Retinal pigment epithelial cell (primary cell): ENCODE measurements at regions not wholly inside any gene's neighbourhood (a gene's known extent, or its start where the extent isn't known, plus 50 kb on each side); places are given as distances from the start of the nearest gene placed in this dataset.

Experiments used
- DNase-seq: peaks from one replicate; pipeline ENCODE4 v3.0.0-alpha.2; 2010; ENCODE audit warnings: low read depth
- H3K4me3 ChIP-seq: 2 replicates; pipeline ENCODE4 v1.5.1; 2011; ENCODE audit warnings: mild to moderate bottlenecking, low read length, control low read depth, moderate library complexity
- TF ChIP-seq, protein P1 (sequence below): conservative IDR thresholded peaks from 2 replicates; pipeline ENCODE4 v1.5.1; 2011; ENCODE audit warnings: low read depth, low read length, control low read depth, inconsistent platforms

DNA sequence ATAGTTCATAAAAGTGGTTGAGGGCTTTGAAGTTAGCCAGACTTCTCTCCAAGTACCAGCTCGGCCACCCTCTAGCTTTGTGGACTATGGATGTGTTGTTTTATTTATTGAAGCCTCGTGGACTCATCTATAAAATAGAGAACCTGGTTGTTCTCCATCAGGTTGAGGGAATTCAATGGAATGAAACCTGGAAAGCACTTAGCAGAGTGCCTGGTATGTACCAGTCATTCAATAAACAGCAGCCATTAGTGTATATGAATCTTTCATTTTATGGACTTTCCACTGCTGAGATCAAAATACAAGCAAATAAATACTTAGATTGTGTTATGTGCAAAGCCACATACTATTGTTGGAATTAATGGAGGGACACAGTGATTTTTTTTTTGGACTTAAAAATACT, 206.8 kb downstream of the SOX4 start:
- TF ChIP-seq, protein P1, sequence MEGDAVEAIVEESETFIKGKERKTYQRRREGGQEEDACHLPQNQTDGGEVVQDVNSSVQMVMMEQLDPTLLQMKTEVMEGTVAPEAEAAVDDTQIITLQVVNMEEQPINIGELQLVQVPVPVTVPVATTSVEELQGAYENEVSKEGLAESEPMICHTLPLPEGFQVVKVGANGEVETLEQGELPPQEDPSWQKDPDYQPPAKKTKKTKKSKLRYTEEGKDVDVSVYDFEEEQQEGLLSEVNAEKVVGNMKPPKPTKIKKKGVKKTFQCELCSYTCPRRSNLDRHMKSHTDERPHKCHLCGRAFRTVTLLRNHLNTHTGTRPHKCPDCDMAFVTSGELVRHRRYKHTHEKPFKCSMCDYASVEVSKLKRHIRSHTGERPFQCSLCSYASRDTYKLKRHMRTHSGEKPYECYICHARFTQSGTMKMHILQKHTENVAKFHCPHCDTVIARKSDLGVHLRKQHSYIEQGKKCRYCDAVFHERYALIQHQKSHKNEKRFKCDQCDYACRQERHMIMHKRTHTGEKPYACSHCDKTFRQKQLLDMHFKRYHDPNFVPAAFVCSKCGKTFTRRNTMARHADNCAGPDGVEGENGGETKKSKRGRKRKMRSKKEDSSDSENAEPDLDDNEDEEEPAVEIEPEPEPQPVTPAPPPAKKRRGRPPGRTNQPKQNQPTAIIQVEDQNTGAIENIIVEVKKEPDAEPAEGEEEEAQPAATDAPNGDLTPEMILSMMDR = no peak
- DNase-seq = no peak
- H3K4me3 ChIP-seq = no peak overlapping the region

DNA sequence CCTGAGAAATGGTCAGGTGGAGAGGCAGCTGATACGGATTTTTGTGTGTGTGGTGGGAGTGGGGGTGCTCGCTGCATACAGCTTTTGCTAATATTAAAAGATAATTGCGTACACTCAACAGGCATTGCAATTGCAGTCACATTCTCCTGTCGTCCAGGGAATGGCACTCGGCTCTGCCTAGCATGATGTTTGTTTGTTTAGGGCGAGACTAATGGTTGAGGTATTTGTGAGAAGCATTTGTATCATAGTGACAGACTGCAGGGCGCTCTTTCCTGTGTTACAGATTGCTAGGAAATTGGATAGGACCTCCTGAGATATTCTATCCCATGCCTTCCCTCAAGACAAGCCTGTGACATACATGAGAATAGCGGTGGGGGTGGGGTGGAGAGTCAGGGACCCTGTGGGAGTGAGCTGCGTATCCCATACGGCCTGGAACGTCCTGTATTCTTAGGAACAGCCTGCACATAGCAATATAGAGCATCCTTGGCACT, 207.4 kb downstream of the SOX4 start:
- no peak for DNase-seq
- H3K4me3 ChIP-seq = no peak overlapping the region
- TF ChIP-seq, protein P1 = no peak

DNA sequence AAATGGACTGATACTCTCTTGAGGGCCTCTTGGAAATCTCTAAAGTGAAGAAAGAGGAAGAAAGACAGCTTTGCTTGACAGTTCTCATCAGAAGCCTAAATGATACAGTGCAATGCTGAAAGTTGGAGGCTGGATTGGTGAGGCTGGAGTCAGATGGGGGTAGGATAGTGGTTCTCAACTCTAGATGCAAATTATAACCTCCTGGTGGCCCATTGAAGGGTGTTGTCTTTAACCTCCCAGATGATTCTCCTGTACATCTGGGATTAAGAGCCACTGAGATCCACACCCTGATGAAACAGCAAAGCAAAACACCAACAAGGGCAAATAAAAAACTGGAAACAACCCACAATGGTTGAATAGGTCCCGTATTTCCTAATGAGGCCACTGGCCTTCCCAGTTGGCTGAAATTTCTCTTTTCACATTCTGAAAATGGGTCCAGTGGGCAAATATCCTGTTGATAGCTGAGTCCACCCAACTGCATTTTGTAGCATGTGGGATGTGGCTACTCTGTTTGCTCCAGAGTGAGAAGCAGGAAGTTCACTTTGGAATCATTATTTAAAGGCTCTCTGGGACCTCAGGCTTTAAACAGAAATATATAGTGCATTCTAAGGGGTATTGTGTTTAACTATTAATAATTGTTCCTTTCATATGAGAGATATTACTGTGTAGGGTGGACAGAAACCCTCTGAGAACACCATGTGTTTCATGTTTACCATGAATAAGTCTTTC, 208.1 kb downstream of the SOX4 start:
- TF ChIP-seq, protein P1 = no peak
- no peak for DNase-seq
- no peak overlapping the region for H3K4me3 ChIP-seq

DNA sequence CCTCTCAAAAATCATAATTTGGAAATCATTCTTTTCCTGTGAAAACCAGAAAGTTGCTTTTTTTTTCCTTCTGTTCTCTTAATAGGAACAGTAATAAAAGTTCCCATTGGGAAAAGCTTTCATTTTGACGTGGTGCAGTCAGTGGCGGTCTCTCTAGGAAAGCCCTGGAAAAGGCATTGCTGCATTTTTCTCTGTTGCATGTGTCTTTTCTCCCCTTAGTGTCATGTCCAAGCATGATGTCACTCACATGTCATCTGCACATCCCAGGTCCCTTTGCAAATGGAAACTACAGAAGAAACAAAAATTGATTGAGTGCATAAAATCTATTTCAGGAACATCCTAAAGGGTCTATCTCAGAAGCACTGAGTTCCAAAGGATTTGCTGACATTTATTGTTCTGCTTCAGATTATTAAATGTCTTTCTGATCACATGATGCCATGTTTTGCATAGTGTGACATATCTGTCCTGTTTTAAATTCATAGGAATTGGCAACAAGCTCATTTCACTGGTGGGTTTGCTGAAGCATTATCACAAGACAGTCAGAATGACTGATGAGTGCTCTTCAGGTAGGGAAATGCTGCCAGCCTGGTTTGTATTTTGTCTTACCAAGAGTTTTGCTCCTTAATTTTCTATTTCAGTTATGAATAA, 208.7 kb downstream of the SOX4 start:
- TF ChIP-seq, protein P1 = no peak
- DNase-seq = no peak

DNA sequence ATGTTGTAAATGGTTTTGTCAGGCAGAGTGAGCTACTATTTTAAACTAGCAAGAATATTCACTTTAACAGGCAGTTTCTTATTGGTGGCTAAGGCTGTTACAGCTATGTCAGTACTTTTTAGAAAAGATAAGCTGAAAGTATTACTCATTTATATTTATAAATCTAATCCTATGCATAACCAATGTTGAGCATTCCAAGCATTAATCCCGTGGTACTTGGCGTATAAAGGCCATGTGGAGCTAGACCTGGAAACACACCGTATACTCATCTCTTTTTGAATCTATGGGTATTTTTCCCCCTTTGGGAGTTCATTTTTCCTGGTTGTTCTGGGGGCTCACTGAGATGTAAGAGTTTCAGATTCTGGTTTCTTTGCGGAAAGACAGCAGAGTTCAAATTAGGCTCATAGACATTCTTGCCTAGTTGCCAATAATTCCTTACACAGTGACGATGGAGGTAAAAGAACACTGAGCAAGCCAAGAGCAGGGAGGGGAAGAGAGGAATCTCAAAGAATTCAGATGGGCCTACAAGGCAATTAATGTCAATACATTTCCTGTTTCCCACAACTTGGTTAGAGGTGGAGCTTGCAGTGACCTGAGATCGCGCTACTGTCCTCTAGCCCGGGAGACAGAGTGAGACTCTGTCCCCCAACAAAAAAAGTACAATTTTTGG, 211.5 kb downstream of the SOX4 start:
- no peak overlapping the region for H3K4me3 ChIP-seq
- TF ChIP-seq, protein P1 = no peak
- peak; percentile 89 for DNase-seq

More for the DNA sequence above, 208.7 kb downstream of the SOX4 start:
- H3K4me3 ChIP-seq = no peak overlapping the region

DNA sequence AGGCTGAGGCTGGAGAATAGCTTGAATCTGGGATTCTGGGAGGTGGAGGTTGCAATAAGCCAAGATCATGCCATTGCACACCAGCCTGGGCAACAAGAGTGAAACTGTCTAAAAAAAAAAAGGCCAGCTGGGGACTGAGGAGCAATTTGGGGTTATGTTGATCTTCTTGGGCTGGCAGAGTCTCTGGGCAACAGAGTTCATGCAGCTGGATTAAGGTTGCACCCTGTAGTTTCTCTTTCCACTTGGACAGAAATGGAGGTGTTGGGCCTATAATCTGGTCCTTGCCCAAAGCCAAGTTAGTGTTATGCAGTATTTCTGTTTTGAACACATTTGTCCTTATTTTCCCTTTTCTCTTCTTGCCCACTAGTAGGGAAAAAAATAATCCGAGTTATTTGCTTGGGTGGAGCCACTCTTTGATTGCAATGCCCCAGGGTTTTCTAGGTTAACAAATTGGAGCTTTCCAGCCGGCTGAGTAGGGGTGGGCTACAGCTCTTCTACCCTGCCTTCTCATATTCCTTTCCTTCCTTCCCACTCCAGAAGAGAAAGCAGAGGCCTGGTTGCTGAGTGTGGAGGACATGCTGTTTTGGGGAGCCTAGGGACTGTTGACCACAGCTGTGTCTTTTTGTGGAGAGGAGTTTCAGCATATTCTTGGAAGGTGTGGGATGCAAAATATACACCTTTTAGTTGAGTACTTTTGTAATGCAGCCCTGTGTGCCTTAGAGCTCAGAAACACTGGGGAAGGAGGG, 213.9 kb downstream of the SOX4 start:
- DNase-seq = no peak
- H3K4me3 ChIP-seq = no peak overlapping the region
- TF ChIP-seq, protein P1 = no peak
